NCI-H146 treated with DMSO at 0.1 percent for 48 hours (cell line): ENCODE measurements at regions not wholly inside any gene's neighbourhood (a gene's known extent, or its start where the extent isn't known, plus 50 kb on each side); places are given as distances from the start of the nearest gene placed in this dataset.

ENCODE experiments used
- DNase-seq: peaks from one replicate; lab custom pipeline; 2025; ENCODE audit not compliant: unreplicated experiment; lab: John Stamatoyannopoulos, UW

DNA sequence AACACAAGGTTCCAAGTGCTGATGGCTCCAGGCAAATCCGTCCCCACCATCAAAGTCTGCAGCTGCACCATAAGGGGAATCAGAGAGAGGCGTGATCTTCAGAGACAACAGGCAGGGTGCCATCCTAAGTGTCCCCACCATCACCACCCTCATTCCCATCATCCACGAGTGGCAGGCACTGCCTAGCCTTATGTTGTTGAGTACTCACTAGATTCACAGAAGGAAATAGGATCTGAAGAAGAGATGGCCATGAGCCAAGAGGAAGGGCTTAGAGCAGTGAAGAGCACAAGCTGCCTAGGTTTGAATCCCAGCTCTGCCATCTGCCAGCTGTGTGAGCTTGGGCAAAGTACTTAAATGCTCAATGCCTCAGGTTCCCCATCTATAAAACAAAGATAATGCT lies 207.3 kb upstream of the CSF3R start:
- DNase-seq, result no peak

DNA sequence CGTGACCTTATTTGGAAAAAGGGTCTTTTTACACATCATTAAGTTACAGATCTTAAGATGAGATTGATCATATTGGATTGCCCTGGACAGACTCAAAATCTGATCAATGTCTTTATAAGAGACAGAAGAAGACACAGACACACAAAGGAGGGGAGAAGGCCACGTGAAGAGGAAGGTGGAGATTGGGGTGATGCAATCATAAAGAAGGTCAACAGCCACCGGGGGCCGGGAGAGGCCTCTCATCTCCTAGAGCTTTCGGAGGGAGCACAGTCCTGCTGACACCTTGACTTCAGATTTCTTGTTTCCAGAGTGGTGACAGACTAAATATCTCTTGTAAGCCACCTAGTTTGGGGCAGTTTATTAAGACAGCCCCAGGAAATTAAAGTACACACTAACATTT lies 204.6 kb upstream of the CSF3R start:
- no peak for DNase-seq

DNA sequence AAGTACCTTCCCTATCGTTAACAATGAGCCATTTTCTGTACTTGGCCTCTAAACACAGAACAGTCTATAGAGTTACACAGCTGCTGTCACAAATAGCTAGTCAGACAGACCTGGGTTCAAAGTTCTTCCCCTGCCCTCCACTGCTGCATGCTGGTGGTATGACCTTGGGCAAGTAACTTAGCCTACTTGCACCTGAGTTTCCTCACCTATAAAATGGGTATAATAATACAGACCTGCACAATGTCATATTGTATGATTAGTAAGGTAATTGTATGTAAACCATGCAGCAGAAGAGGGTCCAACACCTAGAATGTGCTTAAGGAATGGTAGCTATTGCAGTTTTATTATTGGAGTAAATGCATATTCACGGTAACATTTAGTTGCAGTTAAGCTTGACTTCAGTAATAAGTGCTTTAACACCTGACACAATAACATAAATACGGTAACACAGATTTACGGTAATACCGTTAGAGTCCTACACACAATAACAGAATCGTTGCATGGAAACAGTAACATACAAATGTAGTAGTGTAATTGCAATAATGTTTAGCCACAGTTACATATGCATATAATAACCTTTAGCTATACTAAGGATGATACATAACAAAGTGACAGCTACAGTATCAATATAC lies 193.3 kb upstream of the CSF3R start:
- DNase-seq, result no peak

DNA sequence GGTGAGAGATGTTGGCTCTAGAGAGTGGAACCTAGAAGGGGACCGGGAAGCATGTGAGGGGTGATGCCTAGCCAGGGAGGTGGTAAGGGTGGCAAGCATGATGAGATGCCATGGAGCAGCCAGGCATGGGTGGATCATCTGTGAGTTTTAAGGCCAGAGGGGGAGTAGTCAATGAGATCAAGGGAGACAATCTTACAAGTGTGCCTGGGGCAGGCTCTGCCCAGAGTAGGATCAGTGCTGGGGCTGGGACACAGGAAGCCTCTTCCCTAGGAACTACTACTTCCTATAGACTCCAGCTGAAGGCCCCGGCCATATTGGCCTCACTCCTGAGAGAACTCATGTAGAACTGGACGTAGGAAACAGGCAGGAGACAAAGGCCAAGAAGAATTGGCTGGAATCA lies 192.4 kb upstream of the CSF3R start:
- DNase-seq, result no peak

DNA sequence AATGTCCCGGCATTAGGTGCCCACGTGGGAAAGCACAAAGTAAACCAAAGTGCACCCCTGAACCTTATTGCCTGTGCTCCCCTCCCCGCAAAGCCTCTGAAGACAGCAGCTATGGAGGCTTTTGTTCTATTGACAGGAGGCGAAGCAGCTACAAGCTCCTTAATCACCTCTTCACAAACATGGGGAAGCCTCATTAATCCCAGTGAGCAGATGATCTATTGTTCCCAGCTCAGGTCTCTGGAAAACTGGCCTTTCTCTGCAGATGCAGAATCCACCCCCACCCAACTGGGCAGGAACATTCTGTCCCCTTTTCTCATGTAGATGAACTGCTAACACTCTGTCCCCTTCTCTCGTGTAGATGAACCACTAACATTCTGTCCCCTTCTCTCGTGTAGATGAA lies 190.5 kb upstream of the CSF3R start:
- DNase-seq, result no peak

DNA sequence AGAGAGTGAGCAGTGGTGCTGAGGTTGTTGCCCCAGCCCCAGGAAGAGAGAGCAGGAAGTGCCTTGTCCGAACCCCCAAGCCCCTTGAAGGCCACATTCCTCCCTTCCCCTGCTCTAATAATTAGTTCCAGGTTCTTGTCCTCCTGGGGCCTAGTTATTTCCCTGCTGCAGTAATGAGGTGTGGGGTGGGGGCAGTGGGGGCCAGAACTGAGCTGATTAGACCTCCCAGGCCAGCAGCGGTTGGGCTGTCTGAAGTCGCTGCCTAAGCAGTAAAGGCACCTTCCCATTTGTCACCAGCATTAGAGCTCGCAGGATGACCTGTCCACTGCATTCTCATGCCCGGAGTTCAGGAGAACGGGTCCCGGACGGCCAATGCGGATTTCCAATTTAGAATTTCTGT lies 186.5 kb upstream of the CSF3R start:
- DNase-seq, result no peak

DNA sequence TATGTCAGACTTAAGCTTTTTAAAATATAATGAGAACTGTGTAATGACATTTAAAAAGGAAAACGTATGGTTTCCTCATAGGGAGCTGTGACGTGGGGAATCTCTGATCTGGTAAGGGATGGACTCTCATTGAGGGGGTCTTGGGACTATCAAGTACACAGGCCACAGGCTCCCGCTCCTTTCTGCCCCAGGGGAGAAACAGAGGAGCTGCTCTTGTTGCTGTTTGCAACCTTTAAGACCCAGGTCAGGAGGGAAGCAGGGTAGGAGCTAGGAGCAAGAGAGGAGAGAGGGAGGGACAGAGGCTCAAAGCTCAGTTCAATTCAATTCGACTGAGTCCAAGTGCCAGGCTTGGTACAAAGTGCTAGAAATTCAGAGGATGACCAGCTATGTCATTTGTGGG lies 185.1 kb upstream of the CSF3R start:
- no peak for DNase-seq

DNA sequence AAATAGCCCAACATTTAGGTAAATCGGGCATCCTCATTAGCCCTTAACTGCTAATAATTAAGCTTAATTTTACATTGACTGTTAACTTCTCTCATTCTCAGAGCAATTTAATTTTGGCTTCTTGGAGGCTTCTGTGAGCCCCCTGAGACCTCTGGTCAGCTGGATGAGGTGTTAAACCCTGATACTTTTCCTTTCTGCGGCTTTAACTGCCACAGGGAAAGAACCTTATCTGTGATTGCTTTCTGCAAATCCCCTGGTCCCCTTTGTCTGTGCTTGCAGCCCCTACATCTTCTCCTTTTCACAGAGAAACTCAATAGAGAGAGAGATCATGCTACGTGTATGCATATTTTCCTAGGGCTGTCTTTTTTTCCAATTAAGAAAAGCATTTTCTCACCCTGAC lies 184.5 kb upstream of the CSF3R start:
- DNase-seq, result no peak

DNA sequence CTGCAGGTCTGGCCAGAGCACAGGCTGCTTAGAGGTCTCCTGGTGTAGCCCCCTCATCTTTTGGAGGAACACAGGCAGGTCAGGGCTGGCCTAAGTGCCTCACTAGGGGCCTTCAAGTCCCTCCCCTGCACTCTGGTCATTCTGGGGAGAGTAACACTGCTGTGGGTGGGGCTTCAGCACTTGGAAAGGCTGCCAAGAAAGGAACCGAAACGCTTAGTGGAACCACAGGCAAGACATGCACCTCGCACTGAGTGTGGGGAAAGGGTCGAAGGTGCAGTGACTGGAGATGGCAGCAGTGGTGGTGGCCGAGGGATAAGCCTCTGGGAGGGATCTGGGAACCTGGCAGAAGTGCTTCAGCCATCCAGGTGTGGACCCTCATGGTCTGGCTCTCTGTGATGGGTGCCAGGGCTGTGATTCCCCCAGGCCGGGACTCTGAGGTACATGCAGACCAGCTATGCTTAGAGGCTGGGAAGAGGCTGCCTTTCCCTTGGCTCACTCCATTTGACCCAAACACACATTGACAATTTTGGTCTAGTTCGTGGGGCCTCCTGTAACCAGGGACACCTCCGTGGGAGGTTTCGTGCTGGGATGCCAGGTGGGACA lies 182.9 kb upstream of the CSF3R start:
- DNase-seq, result no peak

DNA sequence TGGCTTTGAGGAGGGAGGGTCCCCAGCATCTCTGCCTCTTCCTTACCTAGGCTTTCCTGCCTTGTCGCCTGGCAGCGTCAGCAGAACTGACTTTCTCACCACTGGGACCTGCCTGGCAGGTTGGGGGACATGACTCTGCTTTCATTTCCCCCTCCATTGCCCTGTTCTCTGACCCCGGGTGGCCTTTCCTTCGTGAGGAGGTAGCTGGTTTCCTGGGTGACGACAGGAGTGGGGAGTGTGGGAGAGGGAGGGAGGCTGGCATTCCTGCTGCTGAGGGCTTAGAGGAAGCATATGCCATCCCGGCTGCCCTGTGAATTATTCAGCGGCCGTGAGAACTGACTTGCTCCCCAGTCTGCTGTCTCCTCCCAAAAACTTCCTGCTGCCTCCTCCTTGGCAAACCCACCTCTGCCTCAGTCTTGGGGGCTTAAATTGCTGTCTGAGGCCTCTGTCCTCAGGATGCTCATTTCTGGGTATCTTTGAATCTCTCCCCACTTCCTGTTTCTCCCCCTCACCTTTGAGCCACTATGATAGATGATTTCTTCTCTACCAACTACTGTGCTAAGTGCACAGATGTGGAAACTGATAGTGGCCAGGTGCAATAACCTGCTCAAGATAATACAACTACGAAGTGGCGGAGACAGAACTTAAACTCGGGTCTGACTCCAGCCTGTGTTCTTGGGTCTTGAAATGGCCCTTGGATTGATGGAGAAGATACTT lies 182.0 kb upstream of the CSF3R start:
- no peak for DNase-seq

DNA sequence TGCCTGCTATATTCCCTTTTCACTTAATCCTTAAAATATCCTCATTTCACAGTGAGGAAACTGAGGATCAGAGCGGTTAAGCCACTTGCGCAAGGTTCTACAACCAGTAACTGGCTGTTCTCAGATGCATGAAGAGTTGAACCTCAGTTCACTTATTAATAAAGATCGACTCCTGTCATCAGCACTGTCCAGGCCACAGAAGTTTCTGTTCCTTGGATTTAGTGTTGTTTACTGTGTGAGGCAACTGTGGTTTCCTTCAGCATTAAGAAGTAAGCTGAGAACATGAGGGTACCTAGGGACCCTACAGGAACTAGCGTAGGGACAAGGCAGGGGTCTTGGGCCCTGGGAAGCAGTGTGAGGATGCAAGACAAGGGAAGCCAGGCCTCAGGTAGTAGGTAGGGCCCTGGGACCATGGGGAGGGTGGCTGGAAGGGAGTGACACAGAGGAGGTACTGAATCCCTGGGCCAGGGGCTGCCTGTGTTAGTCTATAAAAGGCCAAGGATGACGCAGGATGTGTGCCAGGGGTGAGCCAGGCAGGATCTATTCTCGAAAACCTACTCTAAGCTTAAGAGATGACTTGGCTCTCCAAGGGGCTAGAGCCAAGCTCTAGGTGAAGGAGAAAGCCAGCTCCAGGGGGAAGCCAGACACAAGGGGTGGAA lies 181.2 kb upstream of the CSF3R start:
- no peak for DNase-seq

DNA sequence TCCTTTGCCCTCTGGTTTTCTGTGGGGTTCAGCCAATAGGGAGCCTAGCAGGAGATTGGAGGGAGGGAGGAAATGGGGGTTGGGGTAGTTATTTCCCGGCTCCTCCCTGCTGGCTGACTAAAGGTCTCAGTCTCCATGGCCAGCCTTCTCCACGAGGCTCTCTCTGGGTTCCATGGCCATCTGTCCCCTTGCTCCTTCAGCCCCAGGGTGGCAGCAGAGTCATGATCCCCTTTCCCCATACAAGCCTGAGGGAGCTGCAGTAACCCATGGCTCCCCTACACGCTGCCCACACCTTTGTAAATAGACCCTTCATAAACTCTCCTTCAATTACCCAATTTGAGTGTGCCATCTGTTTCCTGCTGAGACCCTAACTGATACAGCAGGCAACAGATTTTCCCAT lies 176.1 kb upstream of the CSF3R start:
- DNase-seq, result no peak

DNA sequence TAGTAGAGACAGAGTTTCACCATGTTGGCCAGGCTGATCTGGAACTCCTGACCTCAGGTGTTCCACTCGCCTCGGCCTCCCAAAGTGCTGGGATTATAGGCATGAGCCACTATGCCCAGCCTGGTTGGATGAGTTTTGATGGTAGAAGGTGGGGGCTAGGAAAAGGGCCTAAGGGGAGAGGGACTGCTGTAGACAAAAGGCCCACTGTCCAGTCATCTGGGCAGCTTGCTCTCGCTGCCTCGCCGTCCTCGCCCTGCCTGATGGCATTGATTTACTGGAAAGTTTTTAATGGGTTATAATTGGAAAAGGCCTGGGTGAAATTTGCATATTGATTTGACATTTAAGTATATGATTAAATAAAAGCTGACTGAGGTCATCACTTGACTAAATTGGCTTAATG lies 175.1 kb upstream of the CSF3R start:
- no peak for DNase-seq

DNA sequence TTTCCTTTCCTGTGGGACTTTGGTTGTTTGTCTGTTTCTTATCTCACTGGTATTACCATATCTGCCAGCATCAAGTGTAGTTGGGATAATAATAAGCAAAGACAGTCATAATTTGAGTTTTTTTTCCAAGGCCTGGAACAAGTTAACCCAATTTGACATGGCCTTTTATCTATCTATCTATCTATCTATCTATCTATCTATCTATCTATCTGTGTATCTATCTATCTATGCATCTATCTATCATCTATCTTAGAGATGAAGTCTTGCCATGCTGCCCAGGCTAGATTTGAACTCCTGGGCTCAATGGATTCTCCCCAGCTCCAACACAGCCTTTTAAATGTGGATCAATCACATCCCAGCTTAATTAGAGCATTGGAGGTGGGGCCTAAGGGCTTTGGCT lies 174.1 kb upstream of the CSF3R start:
- DNase-seq, result no peak

DNA sequence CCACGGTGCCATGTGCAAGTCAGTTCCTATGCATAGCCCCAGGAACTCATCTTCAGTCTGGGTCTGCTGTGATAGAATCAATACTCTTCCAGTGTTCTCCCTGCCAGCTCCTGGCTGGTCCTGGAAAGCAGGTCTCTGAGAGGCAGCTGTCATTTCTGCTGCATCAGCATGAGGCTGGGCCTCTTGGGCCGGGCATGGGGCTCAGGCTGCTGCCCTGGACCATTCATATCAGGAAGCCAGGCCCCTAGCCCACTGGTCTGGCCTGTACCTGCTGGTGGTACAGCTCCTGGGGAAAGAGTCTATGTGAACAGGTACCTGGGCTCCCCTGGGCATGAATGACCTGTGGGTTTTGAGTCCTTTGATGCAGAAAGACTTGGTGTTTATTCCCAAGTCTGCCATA lies 173.6 kb upstream of the CSF3R start:
- no peak for DNase-seq

DNA sequence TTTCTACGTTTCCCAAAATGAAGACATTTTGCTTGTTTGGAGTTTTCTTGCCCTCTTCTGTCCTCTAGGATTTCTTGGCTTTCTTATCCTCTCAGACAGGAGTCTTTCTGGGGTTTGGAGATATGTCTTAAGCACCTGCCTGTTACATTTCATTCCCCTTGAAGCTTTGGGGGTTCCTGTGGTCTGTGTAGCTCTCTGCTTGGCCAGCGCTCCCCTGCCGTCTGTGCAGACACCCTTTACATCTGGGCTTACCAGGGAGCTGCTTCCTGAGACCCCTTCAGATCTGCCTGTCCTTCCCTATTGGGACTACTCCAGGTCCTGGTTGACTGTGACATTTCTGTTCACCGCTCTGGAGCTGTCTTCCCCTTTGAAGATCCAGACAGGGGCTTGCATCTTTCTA lies 171.9 kb upstream of the CSF3R start:
- DNase-seq, result no peak

DNA sequence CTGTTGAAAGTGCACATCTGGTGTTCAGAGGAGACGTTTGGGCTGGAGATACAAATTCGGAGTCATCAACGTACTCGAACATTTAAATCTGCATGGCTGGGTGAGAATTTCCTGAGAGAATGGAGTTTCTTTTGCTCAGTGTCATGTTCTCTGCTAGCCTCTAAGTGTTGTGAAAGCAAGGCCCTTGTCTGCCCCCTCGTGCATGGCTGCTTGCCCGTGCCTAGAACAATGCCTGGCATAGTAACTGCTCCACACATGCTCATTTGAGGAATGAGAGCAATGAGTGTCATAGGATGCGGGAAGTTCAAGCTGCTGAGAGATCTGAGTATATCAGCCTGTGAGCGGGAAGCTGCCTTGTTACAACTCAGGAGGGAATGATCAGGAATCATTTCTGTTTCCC lies 171.1 kb upstream of the CSF3R start:
- DNase-seq, result no peak

DNA sequence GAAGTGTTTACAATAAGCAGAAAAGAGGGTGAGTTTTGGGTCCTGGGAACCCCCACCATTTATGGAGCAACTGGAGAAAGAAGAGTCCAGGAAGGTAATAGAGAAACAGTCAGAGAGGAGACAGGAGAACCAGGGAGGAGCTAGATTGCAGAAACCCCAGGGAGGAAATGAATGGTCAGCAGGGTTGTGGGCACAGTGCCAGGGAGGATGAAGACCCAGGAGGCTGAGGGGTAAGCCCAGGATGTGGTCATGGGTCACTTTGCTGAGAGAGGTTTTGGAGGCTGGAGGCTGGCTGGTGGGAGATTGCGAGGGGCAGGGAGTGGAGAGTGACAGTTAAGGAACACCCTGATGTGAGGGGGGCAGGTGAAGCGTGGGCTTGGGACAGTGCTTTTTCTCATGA lies 169.9 kb upstream of the CSF3R start:
- no peak for DNase-seq

DNA sequence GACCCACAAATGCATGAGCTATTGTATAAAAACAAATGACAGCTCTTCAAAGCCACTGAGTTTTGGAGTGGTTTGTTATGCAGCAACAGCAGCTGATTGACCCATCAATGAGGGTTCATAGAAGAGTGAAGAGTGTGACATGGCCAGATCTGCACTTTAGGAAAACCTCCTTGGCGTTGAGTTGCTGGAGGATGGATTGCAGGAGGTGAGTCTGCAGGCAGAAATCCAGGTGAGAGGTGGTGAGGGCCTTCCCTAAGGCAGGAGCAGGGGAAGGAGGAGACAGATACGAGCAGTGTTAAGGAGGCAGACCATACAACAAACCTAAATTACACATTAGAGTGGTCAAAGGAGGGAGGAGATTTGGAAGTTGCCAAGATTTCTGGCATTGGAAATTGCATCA lies 169.3 kb upstream of the CSF3R start:
- no peak for DNase-seq

DNA sequence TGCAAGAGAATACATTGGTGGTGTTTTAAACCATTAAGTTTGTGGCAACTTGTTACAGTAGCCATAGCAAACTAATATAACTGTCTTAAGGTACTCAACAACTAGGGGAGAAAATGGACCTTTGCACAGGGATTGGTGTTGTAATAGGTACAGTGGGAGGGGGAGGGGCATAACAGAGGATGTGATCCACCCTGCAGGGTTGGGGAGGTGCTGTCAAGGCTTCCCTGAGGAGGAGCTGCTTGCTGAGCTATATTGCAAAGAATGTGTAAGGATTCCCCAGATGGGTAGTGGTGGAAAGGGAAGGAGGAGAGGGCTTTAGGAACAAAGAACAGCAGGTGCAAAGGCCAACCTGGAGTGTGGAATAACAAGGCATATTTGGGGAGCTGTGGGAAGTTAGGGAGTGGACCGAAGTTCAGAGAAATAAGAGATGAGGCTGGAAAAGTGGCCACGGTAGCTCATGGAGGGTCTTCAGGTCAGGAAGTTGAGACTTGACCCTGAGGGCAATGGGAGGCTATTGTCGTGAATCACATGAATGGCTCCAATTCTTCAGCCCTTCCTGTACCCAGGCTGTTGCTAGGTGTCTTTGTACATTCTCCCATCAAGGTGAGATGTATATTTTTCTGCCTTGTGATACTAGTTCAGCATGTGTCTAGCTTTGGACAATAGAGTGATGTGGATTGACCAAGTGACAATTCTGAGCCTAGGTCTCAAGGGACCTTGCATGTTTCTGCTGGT lies 168.6 kb upstream of the CSF3R start:
- DNase-seq, result no peak

DNA sequence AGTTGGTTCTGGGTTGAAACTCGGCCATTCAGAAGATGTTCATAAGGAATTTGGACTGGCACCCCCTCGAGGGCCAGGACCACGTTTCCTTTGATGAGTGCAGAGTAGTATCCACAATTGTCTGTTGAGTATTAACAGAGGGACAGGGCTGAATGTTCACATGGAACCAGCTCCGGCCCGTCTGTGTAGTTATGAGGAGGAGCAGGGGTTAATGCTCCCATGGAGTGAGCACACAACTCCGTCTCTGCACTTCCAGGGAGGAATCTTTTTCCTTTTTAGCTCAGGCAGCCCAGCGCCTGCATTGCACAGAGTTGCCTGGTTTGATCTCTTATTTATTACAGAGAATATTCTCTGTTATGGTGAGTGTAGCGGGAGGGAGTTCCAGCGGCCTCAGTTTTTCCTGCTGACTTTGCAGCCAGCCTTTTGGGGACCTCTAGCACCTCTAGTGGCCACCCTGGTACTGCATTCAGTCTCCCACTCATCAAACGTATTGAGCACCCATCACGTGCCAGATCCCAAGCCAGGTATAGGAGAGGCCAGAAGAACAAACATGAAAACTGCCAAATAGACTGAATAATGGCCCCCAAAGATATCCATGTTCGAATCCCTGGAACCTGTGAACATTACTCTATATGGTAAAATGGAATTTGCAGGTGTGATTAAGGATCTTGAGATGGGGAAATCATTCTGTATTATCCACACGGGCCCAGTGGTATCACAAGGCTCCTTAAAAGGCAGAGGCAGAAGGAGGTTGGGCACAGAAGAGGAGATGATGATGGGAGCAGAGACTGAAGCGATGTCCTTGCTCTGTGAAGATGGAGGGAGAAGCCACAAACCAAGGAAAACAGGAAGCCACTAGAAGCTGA lies 167.7 kb upstream of the CSF3R start:
- peak; percentile 20 for DNase-seq
